Esophagus squamous epithelium (tissue), 5 donors: ENCODE measurements at regions not wholly inside any gene's neighbourhood (a gene's known extent, or its start where the extent isn't known, plus 50 kb on each side); places are given as distances from the start of the nearest gene placed in this dataset.

Source experiments
- DNase-seq: peaks from one replicate; lab custom pipeline; 2025; lab: John Stamatoyannopoulos, UW
- H3K27ac ChIP-seq, 4 donors: fragments of 200-600 bp; sonication (generic); one replicate each; pipeline ENCODE4 v1.5.1; 2016 to 2019; ENCODE audit warnings: mild to moderate bottlenecking in 1 of 4
- H3K27me3 ChIP-seq, 4 donors: fragments of 200-600 bp; sonication (generic); 1 replicate in 3 of 4; 2 replicates in 1 of 4; pipeline versions ENCODE4 v1.5.1 to v1.6.0; 2017 to 2021; ENCODE audit warnings: antibody characterized with exemption in 1 of 4
- H3K36me3 ChIP-seq, 3 donors: fragments of 200-600 bp; sonication (generic); one replicate each; pipeline ENCODE4 v1.5.1; 2016 to 2019
- H3K4me1 ChIP-seq, 3 donors: fragments of 200-600 bp; sonication (generic); one replicate each; pipeline ENCODE4 v1.5.1; 2017 to 2019
- H3K4me3 ChIP-seq, 4 donors: fragments of 200-600 bp; sonication (generic); 1 replicate in 3 of 4; 2 replicates in 1 of 4; pipeline ENCODE4 v1.5.1; 2016 to 2019; ENCODE audit warnings: mild to moderate bottlenecking in 2 of 4, moderate library complexity in 1 of 4
- H3K9me3 ChIP-seq, 3 donors: fragments of 200-600 bp; sonication (generic); one replicate each; pipeline ENCODE4 v1.5.1; 2016 to 2019
- CTCF ChIP-seq, 6 experiments: fragments of 450-650 bp in 4 of 6; fragments of 200-600 bp in 2 of 6; sonication (generic) in 2 of 6; IDR thresholded peaks; one replicate each; pipeline ENCODE4 v1.5.1; 2016 to 2019; ENCODE audit warnings: antibody characterized with exemption in 6 of 6, mild to moderate bottlenecking in 4 of 6, moderate library complexity in 4 of 6
- POLR2A ChIP-seq, 4 donors: fragments of 450-650 bp; IDR thresholded peaks; one replicate each; pipeline ENCODE4 v1.6.1; 2017; ENCODE audit warnings: antibody characterized with exemption in 4 of 4, mild to moderate bottlenecking in 4 of 4, moderate library complexity in 3 of 4
- WGBS, 2 donors: methylation state at CpG; one replicate each; pipeline ENCODE4 v1.1.5; 2018; 5-methylcytosine and 5-hydroxymethylcytosine counted together
- intact Hi-C: fragments of 100-400 bp; cut with DNase I; formaldehyde crosslinking; loops from one replicate; pipeline ENCODE4 v1.15.0; 2022
- donor health status: DM: yes; HTN: yes; CAD: no.

GRCh38 chr10:78288663-78289062 lies 255.0 kb downstream of the RPS24 start:
- no peaks in the 10 kb centered on the region for H3K4me1 ChIP-seq
- H3K27ac ChIP-seq = no peak overlapping the region
- no peaks in the 10 kb centered on the region for H3K36me3 ChIP-seq
- intact Hi-C loops = no loop called here
- peaks cover 0 to 6% (median 0%) of the 10 kb centered on the region in 4 donors for H3K27me3 ChIP-seq
- TF ChIP-seq POLR2A (IDR thresholded peaks at IDR 0.05) (no peak), CTCF (IDR thresholded peaks at IDR 0.05) (no peak)
- WGBS, 2 donors = 90 to 92% methylated on average over 2 of the region's 3 CpGs
- H3K9me3 ChIP-seq = no peaks in the 10 kb centered on the region
- no peak overlapping the region for H3K4me3 ChIP-seq
- no peak for DNase-seq

- Histone ChIP-seq H3K9me3 (no peaks in the 10 kb centered on the region), H3K27me3 (peaks cover 0 to 4% (median 0%) of the 10 kb centered on the region in 4 donors), H3K27ac (no peak overlapping the region), H3K36me3 (no peaks in the 10 kb centered on the region), H3K4me1 (no peaks in the 10 kb centered on the region), H3K4me3 (no peak overlapping the region)
- intact Hi-C loops = no loop called here
- TF ChIP-seq CTCF (IDR thresholded peaks at IDR 0.05) (no peak), POLR2A (IDR thresholded peaks at IDR 0.05) (no peak)
- WGBS, 2 donors = 64 to 78% methylated on average over 7 to 10 of the region's 11 CpGs
- DNase-seq = no peak
Measured at GRCh38 chr10:78290131-78290750, 256.6 kb downstream of the RPS24 start.

GRCh38 chr10:78291722-78292121 lies 258.1 kb downstream of the RPS24 start:
- intact Hi-C loops = no loop called here
- no peak overlapping the region for H3K4me3 ChIP-seq
- no peaks in the 10 kb centered on the region for H3K9me3 ChIP-seq
- H3K27ac ChIP-seq = no peak overlapping the region
- 63 to 65% methylated on average over 2 of the region's 2 CpGs for WGBS, 2 donors
- peaks cover 0 to 4% (median 0%) of the 10 kb centered on the region in 4 donors for H3K27me3 ChIP-seq
- H3K36me3 ChIP-seq = no peaks in the 10 kb centered on the region
- TF ChIP-seq CTCF (IDR thresholded peaks at IDR 0.05) (no peak), POLR2A (IDR thresholded peaks at IDR 0.05) (no peak)
- no peak for DNase-seq
- H3K4me1 ChIP-seq = no peaks in the 10 kb centered on the region

- Histone ChIP-seq H3K27me3 (peaks cover 0 to 4% (median 0%) of the 10 kb centered on the region in 4 donors), H3K27ac (no peak overlapping the region), H3K36me3 (no peaks in the 10 kb centered on the region), H3K4me3 (no peak overlapping the region), H3K9me3 (no peaks in the 10 kb centered on the region), H3K4me1 (no peaks in the 10 kb centered on the region)
- WGBS, 2 donors = 68 to 74% methylated on average over 8 to 10 of the region's 10 CpGs
- TF ChIP-seq CTCF (IDR thresholded peaks at IDR 0.05) (no peak), POLR2A (IDR thresholded peaks at IDR 0.05) (no peak)
- intact Hi-C loops = no loop called here
- DNase-seq = no peak
Measured at GRCh38 chr10:78292250-78292981, 258.8 kb downstream of the RPS24 start.
